Endothelial cell of umbilical vein (primary cell): ENCODE measurements at regions not wholly inside any gene's neighbourhood (a gene's known extent, or its start where the extent isn't known, plus 50 kb on each side); places are given as distances from the start of the nearest gene placed in this dataset.

ENCODE experiments used
- BruUV-seq: library from RNA; stranded (reverse); fragments of 400-500 nt; replicated peaks from 2 replicates; lab custom pipeline; 2021; lab: Mats Ljungman, UMichigan
- CTCF ChIA-PET: fragments of 300-600, 350-600 bp; sonication (Branson Sonifier 250); formaldehyde crosslinking; loops from one replicate; lab custom pipeline; 2021; ENCODE audit warnings: antibody characterized with exemption, inconsistent platforms; lab: Charles Lee
- POLR2A ChIA-PET: fragments of 300-600, 350-600 bp; sonication (Branson Sonifier 250); formaldehyde crosslinking; loops from one replicate; lab custom pipeline; 2021; ENCODE audit warnings: antibody characterized with exemption, inconsistent platforms; lab: Charles Lee
- DNase-seq: peaks from one replicate; pipeline ENCODE4 v3.0.0-alpha.2; 2011; ENCODE audit warnings: low read depth, low spot score
- FAIRE-seq: peaks from 2 replicates; lab custom pipeline; 2011; peaks lifted over from hg19 to GRCh38; lab: Jason Lieb, UNC
- H2AFZ ChIP-seq: 2 replicates; pipeline ENCODE4 v1.6.0; 2012; ENCODE audit warnings: low read depth, low read length, control low read depth, inconsistent platforms
- H3K27ac ChIP-seq: 2 replicates; pipeline ENCODE4 v1.5.1; 2011; ENCODE audit warnings: low read depth, mild to moderate bottlenecking, control low read depth, low read length, moderate library complexity; ENCODE audit not compliant: insufficient read depth
- H3K27me3 ChIP-seq, 2 experiments: 2 replicates each; pipeline versions ENCODE4 v1.6.0 to v1.6.1; 2011; ENCODE audit warnings: low read length in 2 of 2, mixed read lengths in 1 of 2; ENCODE audit not compliant: control insufficient read depth in 2 of 2, insufficient read depth in 2 of 2
- H3K36me3 ChIP-seq, 2 experiments: 2 replicates in 1 of 2; 3 replicates in 1 of 2; pipeline ENCODE4 v1.5.1; 2011; ENCODE audit warnings: low read length in 2 of 2, mild to moderate bottlenecking in 1 of 2, moderate library complexity in 1 of 2; ENCODE audit not compliant: control insufficient read depth in 2 of 2, insufficient read depth in 2 of 2; ENCODE audit errors: extremely low read depth in 1 of 2
- H3K4me1 ChIP-seq: 3 replicates; pipeline ENCODE4 v1.5.1; 2011; ENCODE audit warnings: mild to moderate bottlenecking, low read length; ENCODE audit not compliant: control insufficient read depth, insufficient read depth; ENCODE audit errors: extremely low read depth
- H3K4me2 ChIP-seq: 2 replicates; pipeline ENCODE4 v1.6.1; 2011; ENCODE audit warnings: low read length, control low read depth, mixed read lengths; ENCODE audit not compliant: insufficient read depth
- H3K4me3 ChIP-seq, 3 experiments: fragments of 200-600 bp in 1 of 3; sonication (generic), shearing (Covaris generic) in 1 of 3; replicated peaks in 1 of 3; 2 replicates each; pipeline ENCODE4 v1.5.1; 2011 to 2016; ENCODE audit warnings: control low read depth in 3 of 3, low read length in 3 of 3, mild to moderate bottlenecking in 2 of 3, inconsistent platforms in 1 of 3, low read depth in 1 of 3, moderate library complexity in 1 of 3; ENCODE audit not compliant: insufficient read depth in 1 of 3
- H3K79me2 ChIP-seq: 2 replicates; pipeline ENCODE4 v1.6.0; 2012; ENCODE audit warnings: low read length, inconsistent platforms; ENCODE audit not compliant: control insufficient read depth, insufficient read depth
- H3K9ac ChIP-seq: replicated peaks from 2 replicates; pipeline ENCODE3; 2011; ENCODE audit warnings: low read length, control low read depth; ENCODE audit not compliant: insufficient read depth; ENCODE audit errors: extremely low read depth
- H3K9me1 ChIP-seq: replicated peaks from 3 replicates; pipeline ENCODE4 v1.6.0; 2011; ENCODE audit warnings: mild to moderate bottlenecking, low read length; ENCODE audit not compliant: control insufficient read depth, insufficient read depth; ENCODE audit errors: extremely low read depth
- H3K9me3 ChIP-seq: replicated peaks from 2 replicates; pipeline ENCODE4 v1.5.1; 2012; ENCODE audit warnings: low read length, inconsistent platforms; ENCODE audit not compliant: control insufficient read depth, insufficient read depth
- H4K20me1 ChIP-seq: replicated peaks from 2 replicates; pipeline ENCODE3; 2011; ENCODE audit warnings: mild to moderate bottlenecking, low read length; ENCODE audit not compliant: control insufficient read depth, insufficient read depth; ENCODE audit errors: extremely low read depth
- EZH2 ChIP-seq: IDR thresholded peaks from 2 replicates; pipeline ENCODE4 v1.6.1; 2012; ENCODE audit warnings: borderline replicate concordance, low read depth, mild to moderate bottlenecking, moderate library complexity, low read length, inconsistent platforms; ENCODE audit not compliant: severe bottlenecking
- FOS ChIP-seq: IDR thresholded peaks from 2 replicates; pipeline ENCODE4 v1.6.1; 2011; ENCODE audit warnings: mild to moderate bottlenecking, low read length, moderate library complexity, borderline replicate concordance; ENCODE audit not compliant: insufficient read depth
- GATA2 ChIP-seq: IDR thresholded peaks from 2 replicates; pipeline ENCODE4 v1.7.0; 2011; ENCODE audit warnings: low read depth, mild to moderate bottlenecking, moderate library complexity, mixed read lengths, low read length; ENCODE audit not compliant: insufficient read length, insufficient read depth
- JUN ChIP-seq: IDR thresholded peaks from 2 replicates; pipeline ENCODE4 v1.6.1; 2011; ENCODE audit warnings: borderline replicate concordance, low read depth; ENCODE audit not compliant: insufficient read length, insufficient read depth
- MYC ChIP-seq: IDR thresholded peaks from one replicate; pipeline ENCODE4 v1.6.1; 2011; ENCODE audit warnings: mild to moderate bottlenecking, low read depth, low read length
- POLR2A ChIP-seq: IDR thresholded peaks from 2 replicates; pipeline ENCODE4 v1.6.1; 2012; ENCODE audit warnings: low read depth, mild to moderate bottlenecking, control low read depth, low read length
- POLR2AphosphoS5 ChIP-seq: IDR thresholded peaks from 2 replicates; pipeline ENCODE4 v1.6.1; 2012; ENCODE audit warnings: low read depth, mild to moderate bottlenecking, control low read depth, low read length, moderate library complexity; ENCODE audit not compliant: insufficient read depth
- dilution Hi-C: fragments of 300-500 bp; cut with MboI; formaldehyde crosslinking; loops from one replicate; pipeline ENCODE4 v1.15.0; 2019; ENCODE audit warnings: low sequenced_read_pairs; ENCODE audit not compliant: extremely low pct_ligation_motif_present
- intact Hi-C: fragments of 100-400 bp; cut with micrococcal nuclease; formaldehyde crosslinking; loops from one replicate; pipeline ENCODE4 v1.10.0; 2022
- TF ChIP-seq, protein P1 (sequence below): IDR thresholded peaks from 2 replicates; pipeline ENCODE4 v1.6.1; 2011; ENCODE audit not compliant: insufficient read depth, insufficient read length
- TF ChIP-seq, protein P2 (sequence below), 2 donors: IDR thresholded peaks; 1 replicate in 1 of 2; 2 replicates in 1 of 2; pipeline ENCODE4 v1.5.1; 2011; ENCODE audit warnings: low read length in 2 of 2, mild to moderate bottlenecking in 2 of 2, moderate library complexity in 2 of 2, control low read depth in 1 of 2, inconsistent platforms in 1 of 2, low read depth in 1 of 2; ENCODE audit not compliant: insufficient read depth in 1 of 2; ENCODE audit errors: extremely low read depth in 1 of 2

DNA sequence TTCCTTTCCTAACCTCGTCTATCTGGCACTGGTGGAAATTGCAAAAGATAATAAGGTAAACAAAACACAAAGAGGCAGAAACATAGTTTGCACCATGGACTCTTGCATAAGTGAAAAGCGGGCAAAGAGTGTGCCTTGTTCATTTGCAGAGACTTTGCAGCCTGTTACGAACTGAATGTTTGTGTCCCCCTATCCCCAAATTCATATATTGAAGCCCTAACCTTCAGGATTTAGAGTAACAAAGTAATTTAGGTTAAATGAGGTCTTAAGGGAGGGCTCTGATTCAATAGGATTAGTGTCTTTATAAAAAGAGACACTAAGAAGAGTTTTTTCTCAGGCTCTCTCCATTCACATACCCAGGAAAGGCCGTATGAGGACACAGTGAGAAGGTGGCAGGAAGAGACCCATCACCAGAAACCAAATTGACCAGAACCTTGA lies 52.1 kb upstream of the FAM169A start:
- no peaks in the 10 kb centered on the region for H3K27me3 ChIP-seq
- CTCF ChIA-PET, result interaction anchor here (0.9 to 4.8 kb wide), 3 partner anchors 172 to 246 kb away, joined by 3 to 48 read pairs (median 13); no protein-coding TSS in a partner anchor
- no TSS peak for BruUV-seq

More for the DNA sequence above, 52.1 kb upstream of the FAM169A start:
- FAIRE-seq (no peak), DNase-seq (no peak)
- Histone ChIP-seq H3K9me1 (no peaks in the 10 kb centered on the region), H3K9ac (no peak overlapping the region), H4K20me1 (no peaks in the 10 kb centered on the region), H3K4me2 (no peak overlapping the region), H2AFZ (no peak overlapping the region), H3K4me3 (no peak overlapping the region), H3K4me1 (peaks cover 8% of the 10 kb centered on the region), H3K9me3 (no peaks in the 10 kb centered on the region), H3K79me2 (no peaks in the 10 kb centered on the region), H3K27ac (no peak overlapping the region), H3K36me3 (no peaks in the 10 kb centered on the region)
- dilution Hi-C loops (no loop called here), intact Hi-C loops (no loop called here)
- TF ChIP-seq, protein P1, sequence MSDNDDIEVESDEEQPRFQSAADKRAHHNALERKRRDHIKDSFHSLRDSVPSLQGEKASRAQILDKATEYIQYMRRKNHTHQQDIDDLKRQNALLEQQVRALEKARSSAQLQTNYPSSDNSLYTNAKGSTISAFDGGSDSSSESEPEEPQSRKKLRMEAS, result no peak
- no peak for TF ChIP-seq EZH2
- TF ChIP-seq, protein P2, sequence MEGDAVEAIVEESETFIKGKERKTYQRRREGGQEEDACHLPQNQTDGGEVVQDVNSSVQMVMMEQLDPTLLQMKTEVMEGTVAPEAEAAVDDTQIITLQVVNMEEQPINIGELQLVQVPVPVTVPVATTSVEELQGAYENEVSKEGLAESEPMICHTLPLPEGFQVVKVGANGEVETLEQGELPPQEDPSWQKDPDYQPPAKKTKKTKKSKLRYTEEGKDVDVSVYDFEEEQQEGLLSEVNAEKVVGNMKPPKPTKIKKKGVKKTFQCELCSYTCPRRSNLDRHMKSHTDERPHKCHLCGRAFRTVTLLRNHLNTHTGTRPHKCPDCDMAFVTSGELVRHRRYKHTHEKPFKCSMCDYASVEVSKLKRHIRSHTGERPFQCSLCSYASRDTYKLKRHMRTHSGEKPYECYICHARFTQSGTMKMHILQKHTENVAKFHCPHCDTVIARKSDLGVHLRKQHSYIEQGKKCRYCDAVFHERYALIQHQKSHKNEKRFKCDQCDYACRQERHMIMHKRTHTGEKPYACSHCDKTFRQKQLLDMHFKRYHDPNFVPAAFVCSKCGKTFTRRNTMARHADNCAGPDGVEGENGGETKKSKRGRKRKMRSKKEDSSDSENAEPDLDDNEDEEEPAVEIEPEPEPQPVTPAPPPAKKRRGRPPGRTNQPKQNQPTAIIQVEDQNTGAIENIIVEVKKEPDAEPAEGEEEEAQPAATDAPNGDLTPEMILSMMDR (IDR thresholded peaks at IDR 0.05; ENCODE audit: extremely low read depth in 1 of 2, insufficient read depth in 1 of 2, low read depth in 1 of 2, low read length in 2 of 2), result no peak
- TF ChIP-seq JUN, result no peak
- TF ChIP-seq POLR2A, result no peak
- no peak for TF ChIP-seq MYC
- no peak for TF ChIP-seq FOS
- no peak for TF ChIP-seq GATA2
- no peak for TF ChIP-seq POLR2AphosphoS5
- POLR2A ChIA-PET, result interaction anchor here (0.5 kb wide), 1 partner anchor 497 kb away, joined by 5 read pairs; no protein-coding TSS in a partner anchor
